Esophagus mucosa (tissue), 1 donor: ENCODE measurements at regions not wholly inside any gene's neighbourhood (a gene's known extent, or its start where the extent isn't known, plus 50 kb on each side); places are given as distances from the start of the nearest gene placed in this dataset.
A peak's percentile ranks its signal among the peaks of the same experiment; 100 is the strongest.

Experiments used
- ATAC-seq: fragments of 200-7000 bp; cut with Tn5 transposase; one replicate; pipeline ENCODE4 v1.9.1; 2020
- donor health status: DM: yes; HTN: yes; CAD: no.

GRCh38 chr13:33761740-33762139 lies 56.2 kb upstream of the RFC3 start:
- ATAC-seq = no peak

GRCh38 chr13:33763021-33763420 lies 54.9 kb upstream of the RFC3 start:
- no peak for ATAC-seq

DNA sequence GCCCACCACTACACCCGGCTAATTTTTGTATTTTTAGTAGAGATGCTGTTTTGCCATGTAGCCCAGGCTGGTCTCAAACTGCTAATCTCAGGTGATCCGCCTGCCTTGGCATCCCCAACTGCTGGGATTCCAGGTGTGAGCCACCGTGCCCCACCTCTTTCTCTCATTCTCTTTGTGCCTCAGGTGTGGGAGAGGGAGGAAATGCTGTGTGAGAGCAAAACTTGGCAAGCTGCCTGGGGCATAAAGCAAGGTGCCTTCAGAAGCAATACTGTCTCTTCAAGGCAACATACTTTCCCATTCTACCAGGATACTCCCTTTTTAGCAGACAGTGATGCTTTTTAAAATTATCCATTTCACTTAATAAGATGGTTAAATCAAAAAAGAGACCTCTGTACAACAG lies 53.2 kb upstream of the RFC3 start:
- peak; percentile 28 for ATAC-seq

- ATAC-seq = no peak
These were observed 51.4 kb upstream of the RFC3 start for GRCh38 chr13:33766329-33767123.

DNA sequence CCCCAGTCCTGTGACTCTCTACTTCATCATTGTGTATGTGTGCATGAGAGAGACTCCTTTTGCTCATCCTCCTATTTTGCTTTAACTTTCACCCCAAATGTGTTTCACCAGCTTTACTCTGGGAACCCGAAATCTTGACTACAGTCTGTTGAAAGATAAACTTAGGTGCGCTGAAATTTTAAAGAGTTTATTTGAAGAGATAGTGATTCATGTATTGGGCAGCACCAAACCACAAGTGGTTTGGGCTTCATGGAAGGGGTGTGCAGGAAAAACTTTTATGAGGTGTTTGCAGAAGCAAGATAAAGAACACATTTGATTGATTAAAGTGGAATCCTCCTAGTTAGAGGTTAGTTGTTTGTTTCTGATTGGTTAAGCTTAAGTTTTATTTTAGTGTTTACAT lies 50.8 kb upstream of the RFC3 start:
- ATAC-seq = no peak
